ENCODE measurements at regions not wholly inside any gene's neighbourhood (a gene's known extent, or its start where the extent isn't known, plus 50 kb on each side); places are given as distances from the start of the nearest gene placed in this dataset.

DNA sequence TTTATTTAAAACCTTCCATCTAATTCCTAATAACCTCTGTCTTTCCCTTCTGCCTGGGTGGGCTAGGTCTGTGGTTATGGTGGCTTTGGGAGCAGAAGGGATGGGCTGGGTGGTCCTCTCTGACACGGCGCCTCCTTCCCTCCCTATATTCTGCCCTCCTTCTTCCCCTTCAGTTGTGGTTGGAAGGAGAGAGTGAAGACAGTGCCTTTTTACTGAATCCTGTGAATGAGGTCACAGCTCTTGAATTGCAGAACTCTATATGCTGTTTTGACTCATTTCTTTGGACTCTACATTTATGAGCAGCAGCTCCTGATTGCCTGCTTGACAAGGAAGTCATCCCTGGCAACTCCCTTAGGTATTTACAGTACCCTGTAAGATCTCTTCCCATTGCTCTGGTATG lies 256.0 kb upstream of the ELAC2 start:
- H3K9me3 ChIP-seq (ENCODE audit: insufficient read depth, low read length) = no peaks in the 10 kb centered on the region
- H2AFZ ChIP-seq (ENCODE audit: low read depth, low read length) = no peak overlapping the region
- H3K4me1 ChIP-seq (ENCODE audit: low read length) = no peaks in the 10 kb centered on the region
- H3K4me3 ChIP-seq (ENCODE audit: low read length) = no peak overlapping the region
- TF ChIP-seq, protein P1, sequence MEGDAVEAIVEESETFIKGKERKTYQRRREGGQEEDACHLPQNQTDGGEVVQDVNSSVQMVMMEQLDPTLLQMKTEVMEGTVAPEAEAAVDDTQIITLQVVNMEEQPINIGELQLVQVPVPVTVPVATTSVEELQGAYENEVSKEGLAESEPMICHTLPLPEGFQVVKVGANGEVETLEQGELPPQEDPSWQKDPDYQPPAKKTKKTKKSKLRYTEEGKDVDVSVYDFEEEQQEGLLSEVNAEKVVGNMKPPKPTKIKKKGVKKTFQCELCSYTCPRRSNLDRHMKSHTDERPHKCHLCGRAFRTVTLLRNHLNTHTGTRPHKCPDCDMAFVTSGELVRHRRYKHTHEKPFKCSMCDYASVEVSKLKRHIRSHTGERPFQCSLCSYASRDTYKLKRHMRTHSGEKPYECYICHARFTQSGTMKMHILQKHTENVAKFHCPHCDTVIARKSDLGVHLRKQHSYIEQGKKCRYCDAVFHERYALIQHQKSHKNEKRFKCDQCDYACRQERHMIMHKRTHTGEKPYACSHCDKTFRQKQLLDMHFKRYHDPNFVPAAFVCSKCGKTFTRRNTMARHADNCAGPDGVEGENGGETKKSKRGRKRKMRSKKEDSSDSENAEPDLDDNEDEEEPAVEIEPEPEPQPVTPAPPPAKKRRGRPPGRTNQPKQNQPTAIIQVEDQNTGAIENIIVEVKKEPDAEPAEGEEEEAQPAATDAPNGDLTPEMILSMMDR (IDR thresholded peaks at IDR 0.05; ENCODE audit: low read depth, low read length) = no peak
- no peak for TF ChIP-seq EZH2phosphoT487 (IDR thresholded peaks at IDR 0.05; ENCODE audit: low read depth)
- no peaks in the 10 kb centered on the region for H4K20me1 ChIP-seq (ENCODE audit: insufficient read depth, low read length)
- H3K9ac ChIP-seq (ENCODE audit: low read length) = no peak overlapping the region
- no peaks in the 10 kb centered on the region for H3K27me3 ChIP-seq (ENCODE audit: low read depth, low read length)
- no peak overlapping the region for H3K4me2 ChIP-seq (ENCODE audit: low read length)
- no peaks in the 10 kb centered on the region for H3K79me2 ChIP-seq (ENCODE audit: low read length)
- H3K36me3 ChIP-seq (replicated peaks; ENCODE audit: low read depth, low read length) = no peaks in the 10 kb centered on the region
- H3K27ac ChIP-seq (ENCODE audit: low read length) = no peak overlapping the region

DNA sequence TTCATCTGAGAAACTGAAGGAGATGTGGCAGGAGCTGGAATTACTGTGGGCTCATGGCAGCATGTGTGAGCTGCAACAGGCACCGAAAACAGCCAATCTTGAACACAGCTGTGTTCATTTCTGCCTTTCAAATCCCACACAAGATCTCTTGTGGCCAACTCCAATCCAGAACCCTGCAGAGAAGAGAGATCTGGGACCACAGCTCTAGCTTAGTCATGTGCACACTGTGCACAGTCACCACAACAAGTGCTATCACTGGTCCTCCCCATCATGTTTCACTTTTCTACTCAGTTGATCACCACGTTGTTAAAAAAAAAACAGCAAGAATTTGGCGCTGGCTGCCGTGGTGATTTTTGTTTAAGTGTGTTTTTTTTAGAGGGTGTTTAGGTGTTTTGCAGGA lies 254.5 kb upstream of the ELAC2 start:
- H3K79me2 ChIP-seq (ENCODE audit: low read length) = no peaks in the 10 kb centered on the region

DNA sequence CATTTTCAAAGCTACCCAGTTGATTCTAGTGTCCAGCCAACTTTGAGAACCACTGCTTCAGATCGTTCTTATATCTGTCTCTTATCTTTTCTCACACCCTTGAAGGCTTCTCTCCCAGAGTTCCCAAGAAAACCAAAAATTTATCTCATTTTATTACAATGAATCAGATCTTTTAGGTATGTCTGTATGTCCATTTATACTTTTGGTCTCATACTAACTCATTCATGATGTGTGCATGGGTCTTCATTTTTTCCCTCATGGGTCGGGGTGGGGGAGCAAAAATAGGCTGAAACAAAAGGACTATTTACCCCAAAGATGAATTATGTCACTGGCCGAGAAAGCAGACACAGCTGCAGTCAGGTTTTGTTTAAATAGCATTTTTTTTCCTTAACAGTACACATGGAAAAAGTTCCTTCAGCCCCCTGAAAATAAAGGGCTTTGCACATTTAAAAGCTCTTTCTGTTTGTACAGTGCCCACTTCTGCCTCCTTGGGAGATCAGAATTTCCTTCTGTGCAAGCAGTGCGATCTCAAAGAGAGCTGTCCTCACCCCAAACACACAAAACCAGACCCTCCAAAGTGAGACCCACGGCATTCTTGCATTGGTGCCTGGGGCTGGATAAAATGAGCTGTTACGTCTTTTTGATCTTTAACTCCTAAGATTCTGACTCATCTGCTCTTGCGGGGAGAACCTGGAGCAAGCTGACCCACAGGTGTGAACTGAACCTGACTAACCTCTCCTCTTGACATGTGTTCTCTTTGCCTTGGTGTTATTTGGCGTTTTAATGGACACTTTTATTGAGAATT lies 251.2 kb upstream of the ELAC2 start:
- no peak overlapping the region for H3K4me3 ChIP-seq (ENCODE audit: low read length)
- no peak overlapping the region for H3K9ac ChIP-seq (ENCODE audit: low read length)
- H3K27me3 ChIP-seq (ENCODE audit: low read depth, low read length) = no peaks in the 10 kb centered on the region
- no peak overlapping the region for H3K4me2 ChIP-seq (ENCODE audit: low read length)
- no peaks in the 10 kb centered on the region for H3K79me2 ChIP-seq (ENCODE audit: low read length)
- H3K4me1 ChIP-seq (ENCODE audit: low read length) = no peaks in the 10 kb centered on the region
- H3K9me3 ChIP-seq (ENCODE audit: insufficient read depth, low read length) = no peaks in the 10 kb centered on the region
- H2AFZ ChIP-seq (ENCODE audit: low read depth, low read length) = no peak overlapping the region
- no peaks in the 10 kb centered on the region for H4K20me1 ChIP-seq (ENCODE audit: insufficient read depth, low read length)
- H3K36me3 ChIP-seq (replicated peaks; ENCODE audit: low read depth, low read length) = no peaks in the 10 kb centered on the region
- no peak for TF ChIP-seq EZH2phosphoT487 (IDR thresholded peaks at IDR 0.05; ENCODE audit: low read depth)
- TF ChIP-seq, protein P1 (IDR thresholded peaks at IDR 0.05; ENCODE audit: low read depth, low read length) = no peak
- no peak overlapping the region for H3K27ac ChIP-seq (ENCODE audit: low read length)

More for the DNA sequence above, 254.5 kb upstream of the ELAC2 start:
- Histone ChIP-seq H3K27me3 (ENCODE audit: low read depth, low read length) (no peaks in the 10 kb centered on the region), H3K9ac (ENCODE audit: low read length) (no peak overlapping the region), H3K4me1 (ENCODE audit: low read length) (no peaks in the 10 kb centered on the region), H2AFZ (ENCODE audit: low read depth, low read length) (no peak overlapping the region), H3K4me2 (ENCODE audit: low read length) (no peak overlapping the region), H3K27ac (ENCODE audit: low read length) (no peak overlapping the region), H3K4me3 (ENCODE audit: low read length) (no peak overlapping the region), H3K9me3 (ENCODE audit: insufficient read depth, low read length) (no peaks in the 10 kb centered on the region), H3K36me3 (replicated peaks; ENCODE audit: low read depth, low read length) (no peaks in the 10 kb centered on the region), H4K20me1 (ENCODE audit: insufficient read depth, low read length) (no peaks in the 10 kb centered on the region)
- no peak for TF ChIP-seq EZH2phosphoT487 (IDR thresholded peaks at IDR 0.05; ENCODE audit: low read depth)
- TF ChIP-seq, protein P1 (IDR thresholded peaks at IDR 0.05; ENCODE audit: low read depth, low read length) = no peak

DNA sequence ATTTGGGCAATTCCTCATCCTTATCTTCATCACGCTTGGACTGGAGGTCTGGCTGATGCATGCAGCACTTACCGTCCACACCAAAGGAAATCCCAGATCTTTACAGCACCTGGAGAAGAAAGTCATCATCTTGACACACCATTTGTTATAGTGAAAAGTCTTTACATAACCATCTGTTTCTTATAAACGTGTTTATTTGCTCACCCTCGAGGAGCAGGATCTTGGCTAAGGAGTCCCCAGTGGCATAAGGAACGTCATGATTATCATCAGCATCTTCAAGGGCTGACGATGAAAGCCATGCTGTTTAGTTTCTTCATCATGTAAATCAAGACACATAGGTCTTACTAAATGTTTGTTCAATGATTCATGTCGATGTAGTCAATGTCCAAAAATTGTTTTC lies 248.8 kb upstream of the ELAC2 start:
- no peak overlapping the region for H3K4me3 ChIP-seq (ENCODE audit: low read length)
- no peaks in the 10 kb centered on the region for H3K4me1 ChIP-seq (ENCODE audit: low read length)
- no peak overlapping the region for H3K27ac ChIP-seq (ENCODE audit: low read length)
- no peak overlapping the region for H3K4me2 ChIP-seq (ENCODE audit: low read length)
- H3K79me2 ChIP-seq (ENCODE audit: low read length) = no peaks in the 10 kb centered on the region
- no peak overlapping the region for H3K9ac ChIP-seq (ENCODE audit: low read length)
- H3K9me3 ChIP-seq (ENCODE audit: insufficient read depth, low read length) = no peaks in the 10 kb centered on the region
- no peaks in the 10 kb centered on the region for H3K36me3 ChIP-seq (replicated peaks; ENCODE audit: low read depth, low read length)
- H3K27me3 ChIP-seq (ENCODE audit: low read depth, low read length) = no peaks in the 10 kb centered on the region
- TF ChIP-seq, protein P1 (IDR thresholded peaks at IDR 0.05; ENCODE audit: low read depth, low read length) = no peak
- no peak for TF ChIP-seq EZH2phosphoT487 (IDR thresholded peaks at IDR 0.05; ENCODE audit: low read depth)
- H4K20me1 ChIP-seq (ENCODE audit: insufficient read depth, low read length) = no peaks in the 10 kb centered on the region
- no peak overlapping the region for H2AFZ ChIP-seq (ENCODE audit: low read depth, low read length)
